ENCODE measurements at regions not wholly inside any gene's neighbourhood (a gene's known extent, or its start where the extent isn't known, plus 50 kb on each side); places are given as distances from the start of the nearest gene placed in this dataset.

DNA sequence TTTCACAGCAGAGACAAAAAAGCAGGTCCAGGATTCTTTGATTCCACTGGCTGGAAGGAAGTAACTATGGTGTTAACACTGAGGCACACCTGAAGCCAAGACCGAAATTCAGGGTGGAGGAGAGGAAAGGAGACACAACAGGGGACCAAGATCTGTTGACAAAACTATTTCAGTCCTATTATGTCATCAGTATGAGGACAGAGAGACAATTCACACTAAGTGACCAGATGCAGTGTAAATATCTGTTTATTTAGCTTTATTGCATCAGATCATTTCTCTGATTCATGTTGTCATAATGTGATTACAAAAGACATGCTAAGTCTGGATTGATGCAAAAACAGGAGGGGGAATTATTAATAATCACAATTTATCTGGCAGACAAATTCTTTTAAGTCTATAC is 118.8 kb downstream of the SIPA1L2 start:
- TF ChIP-seq CTCF (IDR thresholded peaks at IDR 0.05; ENCODE audit: poor library complexity, severe bottlenecking) (no peak), POLR2AphosphoS5 (IDR thresholded peaks at IDR 0.05) (no peak)
